OCI-LY3 (cell line): ENCODE measurements at regions not wholly inside any gene's neighbourhood (a gene's known extent, or its start where the extent isn't known, plus 50 kb on each side); places are given as distances from the start of the nearest gene placed in this dataset.
"Not testable (repeated sequence)": the region's sequence is repeated elsewhere in the genome, so short reads cannot be mapped to it uniquely, and the experiment has no call there.

Experiments used
- H2AFZ ChIP-seq: fragments of 200-600, 300-600 bp; shearing (Covaris generic); 2 replicates; pipeline ENCODE4 v1.6.0; 2014; ENCODE audit warnings: antibody characterized with exemption, low read depth, low read length
- H3K27ac ChIP-seq: fragments of 200-600, 300-600 bp; sonication (generic); 2 replicates; pipeline ENCODE4 v1.5.1; 2014; ENCODE audit warnings: mild to moderate bottlenecking, low read length, moderate library complexity, mixed read lengths
- H3K27me3 ChIP-seq: fragments of 200-600, 300-600 bp; sonication (generic); 2 replicates; pipeline ENCODE4 v1.6.1; 2014; ENCODE audit warnings: low read depth, low read length, mixed read lengths
- H3K36me3 ChIP-seq: fragments of 200-600, 300-600 bp; sonication (generic); replicated peaks from 2 replicates; pipeline ENCODE3; 2014; ENCODE audit warnings: low read depth, low read length, mixed read lengths
- H3K4me1 ChIP-seq: fragments of 300-600, 200-600 bp; sonication (generic); 2 replicates; pipeline ENCODE4 v1.6.1; 2014; ENCODE audit warnings: low read length, mixed read lengths
- H3K4me2 ChIP-seq: fragments of 200-600, 300-600 bp; sonication (generic); 2 replicates; pipeline ENCODE4 v1.6.1; 2014; ENCODE audit warnings: low read length, mixed read lengths
- H3K4me3 ChIP-seq: fragments of 300-600, 200-600 bp; sonication (generic); 2 replicates; pipeline ENCODE4 v1.5.1; 2014; ENCODE audit warnings: antibody characterized with exemption, mild to moderate bottlenecking, low read length, moderate library complexity
- H3K79me2 ChIP-seq: fragments of 300-600, 200-600 bp; shearing (Covaris generic); 2 replicates; pipeline ENCODE4 v1.6.1; 2014; ENCODE audit warnings: mild to moderate bottlenecking, low read length, mixed read lengths
- H3K9ac ChIP-seq: fragments of 300-600, 200-600 bp; shearing (Covaris generic); 2 replicates; pipeline ENCODE4 v1.6.0; 2014; ENCODE audit warnings: mild to moderate bottlenecking, low read length, moderate library complexity
- H3K9me3 ChIP-seq: fragments of 200-600, 300-600 bp; shearing (Covaris generic); 2 replicates; pipeline ENCODE4 v1.6.1; 2014; ENCODE audit warnings: low read length, mixed read lengths; ENCODE audit not compliant: insufficient read depth
- H4K20me1 ChIP-seq: fragments of 200-600, 300-600 bp; sonication (generic); 2 replicates; pipeline ENCODE4 v1.6.1; 2016; ENCODE audit warnings: low read length, mixed read lengths; ENCODE audit not compliant: insufficient read depth
- EZH2phosphoT487 ChIP-seq: fragments of 200-600 bp; shearing (Covaris generic); IDR thresholded peaks from 2 replicates; pipeline ENCODE4 v1.6.1; 2018; ENCODE audit warnings: antibody characterized with exemption, mixed run types, low read depth
- TF ChIP-seq, protein P1 (sequence below): fragments of 200-600, 300-600 bp; sonication (generic); IDR thresholded peaks from 2 replicates; pipeline ENCODE4 v1.5.1; 2014; ENCODE audit warnings: antibody characterized with exemption, low read length, low read depth

DNA sequence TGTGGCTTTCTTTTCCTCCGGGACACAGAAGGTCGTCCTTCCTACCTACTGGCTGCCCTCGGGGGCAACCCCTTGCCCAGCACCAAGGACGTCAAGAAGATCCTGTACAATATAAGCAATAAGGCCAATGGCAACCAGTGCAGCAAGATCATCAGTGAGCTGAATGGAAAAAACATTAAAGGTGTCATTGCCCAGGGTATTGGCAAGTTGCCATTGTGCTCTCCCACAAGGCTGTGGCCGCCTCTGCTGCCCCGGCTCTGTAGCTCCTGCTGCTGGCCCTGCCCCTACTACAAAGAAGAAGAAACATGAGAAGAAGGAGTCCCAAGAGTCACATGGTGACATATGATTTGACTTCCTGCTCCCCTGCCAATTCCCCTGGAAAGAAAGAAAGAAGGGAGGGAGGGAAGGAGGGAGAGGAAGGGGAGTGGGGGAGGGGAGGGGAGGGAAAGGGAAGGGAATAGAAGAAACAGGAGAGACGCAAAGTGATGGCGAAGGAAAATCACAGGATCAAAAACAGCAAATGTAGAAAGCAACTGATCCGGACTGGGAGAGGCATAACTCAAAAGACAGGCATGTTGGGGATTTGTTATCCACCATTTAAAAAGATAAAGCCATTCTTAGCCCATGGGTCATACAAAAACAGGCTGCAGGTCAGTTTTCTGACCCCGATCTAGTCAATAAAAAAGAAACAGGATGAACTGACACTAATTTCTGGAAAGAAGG lies 61.3 kb upstream of the RESF1 start:
- Histone ChIP-seq H4K20me1 (no peaks in the 10 kb centered on the region), H3K9ac (no peak overlapping the region; the same call in 1 of the 2 replicates), H3K9me3 (peaks cover 30% of the 10 kb centered on the region; the same call in 1 of the 2 replicates), H2AFZ (no peak overlapping the region), H3K4me1 (peaks cover 41% of the 10 kb centered on the region), H3K4me2 (no peak overlapping the region), H3K27me3 (no peaks in the 10 kb centered on the region), H3K36me3 (peaks cover 6% of the 10 kb centered on the region), H3K27ac (peak overlapping the region; percentile 86), H3K4me3 (no peak overlapping the region), H3K79me2 (no peaks in the 10 kb centered on the region)
- no peak for TF ChIP-seq EZH2phosphoT487
- TF ChIP-seq, protein P1, sequence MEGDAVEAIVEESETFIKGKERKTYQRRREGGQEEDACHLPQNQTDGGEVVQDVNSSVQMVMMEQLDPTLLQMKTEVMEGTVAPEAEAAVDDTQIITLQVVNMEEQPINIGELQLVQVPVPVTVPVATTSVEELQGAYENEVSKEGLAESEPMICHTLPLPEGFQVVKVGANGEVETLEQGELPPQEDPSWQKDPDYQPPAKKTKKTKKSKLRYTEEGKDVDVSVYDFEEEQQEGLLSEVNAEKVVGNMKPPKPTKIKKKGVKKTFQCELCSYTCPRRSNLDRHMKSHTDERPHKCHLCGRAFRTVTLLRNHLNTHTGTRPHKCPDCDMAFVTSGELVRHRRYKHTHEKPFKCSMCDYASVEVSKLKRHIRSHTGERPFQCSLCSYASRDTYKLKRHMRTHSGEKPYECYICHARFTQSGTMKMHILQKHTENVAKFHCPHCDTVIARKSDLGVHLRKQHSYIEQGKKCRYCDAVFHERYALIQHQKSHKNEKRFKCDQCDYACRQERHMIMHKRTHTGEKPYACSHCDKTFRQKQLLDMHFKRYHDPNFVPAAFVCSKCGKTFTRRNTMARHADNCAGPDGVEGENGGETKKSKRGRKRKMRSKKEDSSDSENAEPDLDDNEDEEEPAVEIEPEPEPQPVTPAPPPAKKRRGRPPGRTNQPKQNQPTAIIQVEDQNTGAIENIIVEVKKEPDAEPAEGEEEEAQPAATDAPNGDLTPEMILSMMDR, result no peak

DNA sequence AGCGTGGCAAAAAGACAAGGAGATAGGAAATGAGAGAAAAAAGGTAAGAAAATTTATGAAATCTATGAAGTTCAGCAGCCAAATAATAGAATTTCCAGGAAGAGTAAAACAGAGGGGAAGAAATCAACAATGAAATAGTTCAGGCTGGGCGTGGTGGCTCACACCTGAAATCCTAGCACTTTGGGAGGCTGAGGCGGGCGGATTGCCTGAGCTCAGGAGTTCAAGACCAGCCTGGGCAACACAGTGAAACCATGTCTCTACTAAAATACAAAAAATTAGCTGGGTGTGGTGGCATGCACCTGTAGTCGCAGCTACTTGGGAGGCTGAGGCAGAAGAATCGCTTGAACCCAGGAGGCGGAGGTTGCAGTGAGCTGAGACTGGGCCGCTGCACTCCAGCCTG lies 62.1 kb upstream of the RESF1 start:
- H3K27ac ChIP-seq, result peak overlapping the region; percentile 86
- not testable (repeated sequence) for H3K27me3 ChIP-seq, H3K36me3 ChIP-seq, H2AFZ ChIP-seq, H3K4me3 ChIP-seq, H3K79me2 ChIP-seq, H4K20me1 ChIP-seq
- H3K9me3 ChIP-seq, result peaks cover 30% of the 10 kb centered on the region; the same call in 1 of the 2 replicates
- H3K4me2 ChIP-seq, result peak overlapping the region; percentile 42
- H3K9ac ChIP-seq, result peak overlapping the region; percentile 26; the same call in 1 of the 2 replicates
- peaks cover 41% of the 10 kb centered on the region for H3K4me1 ChIP-seq

DNA sequence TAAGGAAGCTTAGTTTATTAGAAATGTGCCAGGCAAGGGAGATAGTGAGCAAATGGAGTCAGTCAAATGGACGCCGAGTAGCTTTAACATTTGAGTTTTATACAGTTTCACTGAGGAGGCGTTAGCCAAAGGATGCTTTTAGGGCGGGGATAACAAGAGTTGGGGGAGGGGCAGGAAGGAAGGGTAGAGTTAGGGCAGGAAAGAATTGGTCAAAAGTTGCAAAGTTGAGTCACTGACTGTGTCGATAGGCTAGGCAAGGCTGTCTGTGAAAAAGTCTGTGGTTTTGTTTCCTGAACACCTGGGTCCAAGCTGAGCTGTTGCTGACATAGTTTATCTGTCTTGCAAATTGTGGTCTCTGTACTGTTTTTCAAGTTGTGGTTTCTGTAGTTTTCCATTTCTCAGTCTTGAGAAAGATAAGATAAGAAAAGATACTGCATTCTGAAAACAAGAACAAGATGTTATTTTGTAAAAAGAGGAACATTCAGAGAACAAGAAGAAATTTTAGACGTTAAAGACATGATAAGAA lies 62.6 kb upstream of the RESF1 start:
- TF ChIP-seq EZH2phosphoT487, result no peak
- H3K27ac ChIP-seq, result peak overlapping the region; percentile 86
- peaks cover 41% of the 10 kb centered on the region for H3K4me1 ChIP-seq
- H3K4me3 ChIP-seq, result 0 out of 2 replicates have a peak overlapping the region, but pooled peaks have one; percentile 22
- H4K20me1 ChIP-seq, result no peaks in the 10 kb centered on the region
- H3K79me2 ChIP-seq, result no peaks in the 10 kb centered on the region
- no peak overlapping the region for H2AFZ ChIP-seq
- peak overlapping the region; percentile 49; the same call in 1 of the 2 replicates for H3K9ac ChIP-seq
- peak overlapping the region; percentile 42 for H3K4me2 ChIP-seq
- no peaks in the 10 kb centered on the region for H3K27me3 ChIP-seq
- H3K9me3 ChIP-seq, result peaks cover 30% of the 10 kb centered on the region; the same call in 1 of the 2 replicates
- H3K36me3 ChIP-seq, result peaks cover 6% of the 10 kb centered on the region

DNA sequence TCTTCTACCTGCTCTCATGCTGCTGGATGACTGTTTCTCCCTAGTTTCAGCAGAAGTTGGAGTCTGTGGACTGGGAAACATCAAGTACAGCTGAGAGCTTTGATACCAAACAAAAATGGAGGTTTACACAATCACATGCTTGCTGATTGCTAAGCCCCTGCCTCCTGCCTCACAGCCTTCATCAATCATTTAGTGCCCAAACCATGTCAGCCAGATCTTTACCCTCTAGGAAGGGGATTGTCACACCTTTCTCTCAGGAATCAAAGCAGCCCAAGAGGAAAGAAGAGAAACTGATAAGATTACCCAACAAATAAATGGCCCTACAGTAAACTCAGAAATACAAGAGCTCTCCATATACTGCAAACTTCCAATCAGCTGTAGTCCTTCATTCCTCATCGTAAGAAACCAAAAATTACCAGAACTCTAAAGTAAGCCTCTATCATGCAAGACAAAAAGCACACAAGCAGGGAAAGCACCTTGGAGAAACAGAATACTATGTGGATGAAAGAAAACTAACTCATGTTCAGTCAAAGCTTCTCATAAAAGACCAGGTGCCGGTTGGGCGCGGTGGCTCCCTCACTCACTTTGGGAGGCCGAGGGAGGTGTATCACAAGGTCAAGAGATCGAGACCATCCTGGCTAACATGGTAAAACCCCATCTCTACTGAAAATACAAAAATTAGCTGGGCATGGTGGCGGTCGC lies 63.6 kb upstream of the RESF1 start:
- peaks cover 9% of the 10 kb centered on the region for H3K36me3 ChIP-seq
- peaks cover 30% of the 10 kb centered on the region; the same call in 1 of the 2 replicates for H3K9me3 ChIP-seq
- no peaks in the 10 kb centered on the region for H4K20me1 ChIP-seq
- H2AFZ ChIP-seq, result no peak overlapping the region; the same call in 1 of the 2 replicates
- H3K9ac ChIP-seq, result peak overlapping the region; percentile 49; the same call in 1 of the 2 replicates
- TF ChIP-seq, protein P1, result no peak
- no peak for TF ChIP-seq EZH2phosphoT487
- H3K4me3 ChIP-seq, result 0 out of 2 replicates have a peak overlapping the region, but pooled peaks have one; percentile 22
- no peak overlapping the region for H3K4me2 ChIP-seq
- peaks cover 40% of the 10 kb centered on the region for H3K4me1 ChIP-seq
- no peaks in the 10 kb centered on the region for H3K79me2 ChIP-seq
- no peaks in the 10 kb centered on the region for H3K27me3 ChIP-seq
- H3K27ac ChIP-seq, result peak overlapping the region; percentile 86
